ENCODE measurements at regions not wholly inside any gene's neighbourhood (a gene's known extent, or its start where the extent isn't known, plus 50 kb on each side); places are given as distances from the start of the nearest gene placed in this dataset.

DNA sequence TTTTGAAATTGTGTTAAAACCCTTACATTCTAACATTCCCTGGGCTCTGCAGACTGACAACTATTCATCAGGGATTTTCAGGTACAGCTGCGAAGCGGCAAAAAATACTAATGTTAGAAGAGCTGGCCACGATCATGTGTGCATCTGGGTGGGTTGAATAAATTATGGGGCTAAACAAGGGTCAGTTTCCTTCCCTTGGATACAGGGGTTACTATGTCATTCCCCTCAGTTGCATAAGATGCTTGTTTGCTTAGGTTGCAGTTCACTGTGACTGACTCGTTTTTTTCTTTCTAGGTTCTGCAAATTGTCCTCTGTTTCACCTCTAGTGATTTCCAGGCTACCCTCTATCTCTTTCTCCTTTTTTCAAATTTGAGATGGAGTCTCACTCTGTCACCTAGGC, 58.1 kb upstream of the GRIP1 start:
- POLR2A ChIA-PET: interaction anchor here (0.7 kb wide), 1 partner anchor 592 kb away, joined by 5 read pairs; no protein-coding TSS in a partner anchor
- FAIRE-seq: no peak
- H3K4me1 ChIP-seq (ENCODE audit: control insufficient read depth, extremely low read depth, insufficient read depth, low read length): no peaks in the 10 kb centered on the region
- dilution Hi-C loops (cut with MboI; ENCODE audit: extremely low pct_ligation_motif_present, low sequenced_read_pairs) (no loop called here), intact Hi-C loops (cut with micrococcal nuclease) (no loop called here)
- H3K27me3 ChIP-seq (ENCODE audit: control insufficient read depth in 2 of 2, insufficient read depth in 2 of 2, low read length in 2 of 2): peaks cover 2 to 4% of the 10 kb centered on the region in 2 experiments
- no peak overlapping the region for H3K4me2 ChIP-seq (ENCODE audit: insufficient read depth, low read length)
- H3K79me2 ChIP-seq (ENCODE audit: control insufficient read depth, insufficient read depth, low read length): no peaks in the 10 kb centered on the region
- no peaks in the 10 kb centered on the region for H3K36me3 ChIP-seq (ENCODE audit: control insufficient read depth in 2 of 2, extremely low read depth in 1 of 2, insufficient read depth in 2 of 2, low read length in 2 of 2)
- no peaks in the 10 kb centered on the region for H4K20me1 ChIP-seq (replicated peaks; ENCODE audit: control insufficient read depth, extremely low read depth, insufficient read depth, low read length)
- DNase-seq (ENCODE audit: low read depth, low spot score): no peak
- no peak overlapping the region for H3K27ac ChIP-seq (ENCODE audit: insufficient read depth, low read depth, low read length)
- H3K9me1 ChIP-seq (replicated peaks; ENCODE audit: control insufficient read depth, extremely low read depth, insufficient read depth, low read length): no peaks in the 10 kb centered on the region
- BruUV-seq (replicated peaks): no TSS peak
- TF ChIP-seq FOS (IDR thresholded peaks at IDR 0.05; ENCODE audit: borderline replicate concordance, insufficient read depth, low read length): no peak
- TF ChIP-seq POLR2AphosphoS5 (IDR thresholded peaks at IDR 0.05; ENCODE audit: insufficient read depth, low read depth, low read length): no peak
- no peak for TF ChIP-seq POLR2A (IDR thresholded peaks at IDR 0.05; ENCODE audit: low read depth, low read length)
- TF ChIP-seq GATA2 (IDR thresholded peaks at IDR 0.05; ENCODE audit: insufficient read depth, insufficient read length, low read depth, low read length): no peak
- TF ChIP-seq EZH2 (IDR thresholded peaks at IDR 0.05; ENCODE audit: borderline replicate concordance, low read depth, low read length, severe bottlenecking): no peak
- no peak for TF ChIP-seq JUN (IDR thresholded peaks at IDR 0.05; ENCODE audit: borderline replicate concordance, insufficient read depth, insufficient read length, low read depth)
- no peak for TF ChIP-seq MYC (IDR thresholded peaks at IDR 0.05; ENCODE audit: low read depth, low read length)
- TF ChIP-seq, protein P1, sequence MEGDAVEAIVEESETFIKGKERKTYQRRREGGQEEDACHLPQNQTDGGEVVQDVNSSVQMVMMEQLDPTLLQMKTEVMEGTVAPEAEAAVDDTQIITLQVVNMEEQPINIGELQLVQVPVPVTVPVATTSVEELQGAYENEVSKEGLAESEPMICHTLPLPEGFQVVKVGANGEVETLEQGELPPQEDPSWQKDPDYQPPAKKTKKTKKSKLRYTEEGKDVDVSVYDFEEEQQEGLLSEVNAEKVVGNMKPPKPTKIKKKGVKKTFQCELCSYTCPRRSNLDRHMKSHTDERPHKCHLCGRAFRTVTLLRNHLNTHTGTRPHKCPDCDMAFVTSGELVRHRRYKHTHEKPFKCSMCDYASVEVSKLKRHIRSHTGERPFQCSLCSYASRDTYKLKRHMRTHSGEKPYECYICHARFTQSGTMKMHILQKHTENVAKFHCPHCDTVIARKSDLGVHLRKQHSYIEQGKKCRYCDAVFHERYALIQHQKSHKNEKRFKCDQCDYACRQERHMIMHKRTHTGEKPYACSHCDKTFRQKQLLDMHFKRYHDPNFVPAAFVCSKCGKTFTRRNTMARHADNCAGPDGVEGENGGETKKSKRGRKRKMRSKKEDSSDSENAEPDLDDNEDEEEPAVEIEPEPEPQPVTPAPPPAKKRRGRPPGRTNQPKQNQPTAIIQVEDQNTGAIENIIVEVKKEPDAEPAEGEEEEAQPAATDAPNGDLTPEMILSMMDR (IDR thresholded peaks at IDR 0.05; ENCODE audit: extremely low read depth in 1 of 2, insufficient read depth in 1 of 2, low read depth in 1 of 2, low read length in 2 of 2): no peak
- TF ChIP-seq, protein P2, sequence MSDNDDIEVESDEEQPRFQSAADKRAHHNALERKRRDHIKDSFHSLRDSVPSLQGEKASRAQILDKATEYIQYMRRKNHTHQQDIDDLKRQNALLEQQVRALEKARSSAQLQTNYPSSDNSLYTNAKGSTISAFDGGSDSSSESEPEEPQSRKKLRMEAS (IDR thresholded peaks at IDR 0.05; ENCODE audit: insufficient read depth, insufficient read length): no peak
- no peak overlapping the region for H2AFZ ChIP-seq (ENCODE audit: low read depth, low read length)
- no peak overlapping the region for H3K4me3 ChIP-seq (replicated peaks in 1 of 3; ENCODE audit: insufficient read depth in 1 of 3, low read depth in 1 of 3, low read length in 3 of 3)
- CTCF ChIA-PET: no interaction called here
- no peak overlapping the region for H3K9ac ChIP-seq (replicated peaks; ENCODE audit: extremely low read depth, insufficient read depth, low read length)
- H3K9me3 ChIP-seq (replicated peaks; ENCODE audit: control insufficient read depth, insufficient read depth, low read length): no peaks in the 10 kb centered on the region
